ENCODE measurements at regions not wholly inside any gene's neighbourhood (a gene's known extent, or its start where the extent isn't known, plus 50 kb on each side); places are given as distances from the start of the nearest gene placed in this dataset.

- no peak for DNase-seq (ENCODE audit: low spot score)
Measured at GRCh38 chr1:11373895-11374747, 101.1 kb downstream of the UBIAD1 start.

DNA sequence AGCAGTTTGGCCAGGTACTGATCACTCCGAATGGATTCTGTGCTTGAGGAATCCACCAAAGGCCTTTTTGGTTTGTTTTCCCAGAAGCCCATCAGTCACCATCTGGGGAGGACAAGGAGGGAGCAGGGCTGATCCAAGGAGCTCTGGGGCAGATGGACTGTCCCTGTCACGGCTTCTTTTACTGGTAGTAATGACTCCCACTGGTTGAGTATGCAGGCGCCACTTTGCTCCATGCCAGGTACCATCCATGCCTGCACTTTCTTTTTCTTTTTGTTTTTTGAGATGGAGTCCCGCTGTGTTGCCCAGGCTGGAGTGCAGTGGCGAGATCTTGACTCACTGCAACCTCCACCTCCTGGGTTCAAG lies 101.7 kb downstream of the UBIAD1 start:
- DNase-seq (ENCODE audit: low spot score), result no peak

- peak; percentile 91 for DNase-seq (ENCODE audit: low spot score)
Measured at GRCh38 chr1:11377001-11377583, 101.9 kb upstream of the DISP3 start.

DNA sequence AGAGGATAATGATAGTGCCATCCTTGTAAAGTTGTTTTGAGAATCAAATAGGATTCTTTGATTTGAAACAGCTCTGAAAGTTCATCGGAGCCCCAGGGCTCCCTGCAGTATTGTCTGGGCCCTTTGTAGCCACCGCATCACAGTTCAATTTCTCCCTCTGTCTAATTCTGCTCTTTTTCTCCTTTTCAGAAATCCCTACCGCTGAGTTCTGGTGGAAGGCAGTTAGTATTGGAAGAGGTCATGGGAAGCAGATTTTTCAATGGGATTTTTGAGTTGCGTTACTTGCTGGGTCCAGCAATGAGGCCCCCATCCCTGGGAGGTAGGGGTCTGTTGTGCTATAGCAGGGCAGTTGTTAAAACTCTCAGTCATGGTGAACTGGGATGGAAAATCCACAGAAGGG lies 101.0 kb upstream of the DISP3 start:
- no peak for DNase-seq (ENCODE audit: low spot score)

GRCh38 chr1:11379851-11380250 lies 99.1 kb upstream of the DISP3 start:
- no peak for DNase-seq (ENCODE audit: low spot score)

DNA sequence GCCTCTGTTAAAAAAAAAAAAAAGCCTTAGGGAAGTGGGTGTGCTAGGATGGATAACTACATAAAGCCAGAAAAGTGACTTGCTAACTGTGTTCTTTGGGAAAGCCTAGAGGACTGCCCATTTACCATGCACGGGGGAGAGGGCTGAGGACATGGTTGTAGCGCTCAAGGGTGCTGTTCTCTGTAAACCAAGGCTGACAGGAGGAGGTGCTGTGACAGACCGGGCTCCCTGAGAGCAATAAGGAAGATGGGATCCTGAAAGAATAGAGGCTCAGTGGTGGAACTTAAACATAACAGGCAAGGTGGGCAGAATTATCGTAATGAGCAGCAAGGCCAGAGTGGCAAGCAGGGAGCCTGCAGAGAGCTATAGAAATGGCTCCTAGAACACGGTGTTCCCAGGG lies 98.5 kb upstream of the DISP3 start:
- no peak for DNase-seq (ENCODE audit: low spot score)

DNA sequence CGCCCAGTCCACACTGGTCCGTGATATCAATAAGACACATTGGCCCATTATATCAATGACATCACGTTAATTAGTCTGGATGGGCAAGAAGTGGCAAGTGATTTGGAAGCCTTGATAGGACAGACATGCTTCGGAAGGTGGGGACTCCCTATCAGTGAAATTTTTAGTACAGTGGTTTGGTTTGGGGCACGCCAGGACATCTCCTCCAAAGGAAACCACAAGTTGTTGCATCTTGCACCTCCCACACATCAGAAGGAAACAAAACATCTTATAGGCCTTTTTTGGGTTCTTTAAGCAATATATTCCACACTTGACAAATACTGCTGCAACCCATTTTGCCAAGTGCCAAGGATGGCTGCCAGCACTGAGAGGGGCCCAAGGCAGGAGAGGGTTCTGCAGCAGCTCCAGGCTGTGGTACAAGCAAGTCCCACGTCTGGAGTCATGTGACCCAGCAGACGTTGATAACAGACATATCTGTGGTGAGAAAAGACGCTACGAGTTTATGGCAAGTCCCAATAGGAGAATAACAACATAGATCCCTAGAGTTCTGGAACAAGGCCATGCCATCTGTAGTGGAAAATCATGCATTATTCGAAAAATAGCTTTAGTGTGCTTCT lies 95.3 kb upstream of the DISP3 start:
- peak; percentile 70 for DNase-seq (ENCODE audit: low spot score)

- no peak for DNase-seq (ENCODE audit: low spot score)
Measured at GRCh38 chr1:11384170-11384554, 94.8 kb upstream of the DISP3 start.

DNA sequence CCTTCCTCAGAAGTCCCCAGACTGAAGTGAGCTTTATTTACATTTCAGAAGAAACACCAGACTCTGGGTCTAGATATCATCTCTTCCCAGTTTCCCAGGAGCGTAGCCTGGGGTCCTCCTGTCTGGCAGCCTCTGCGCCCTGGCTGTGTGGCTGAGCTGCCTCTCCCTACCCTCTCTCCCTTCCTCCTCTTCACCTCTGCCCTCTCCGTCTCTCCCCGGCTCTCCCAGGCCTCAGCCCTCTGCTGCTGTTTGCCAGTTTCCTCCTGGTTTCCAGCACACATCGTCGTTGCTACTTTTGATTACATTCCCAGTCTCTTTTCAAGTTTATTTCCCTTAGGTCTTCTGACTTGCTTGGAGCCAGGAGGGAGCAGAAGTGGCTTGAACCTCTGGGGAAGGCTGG lies 91.1 kb upstream of the DISP3 start:
- DNase-seq (ENCODE audit: low spot score), result no peak

DNA sequence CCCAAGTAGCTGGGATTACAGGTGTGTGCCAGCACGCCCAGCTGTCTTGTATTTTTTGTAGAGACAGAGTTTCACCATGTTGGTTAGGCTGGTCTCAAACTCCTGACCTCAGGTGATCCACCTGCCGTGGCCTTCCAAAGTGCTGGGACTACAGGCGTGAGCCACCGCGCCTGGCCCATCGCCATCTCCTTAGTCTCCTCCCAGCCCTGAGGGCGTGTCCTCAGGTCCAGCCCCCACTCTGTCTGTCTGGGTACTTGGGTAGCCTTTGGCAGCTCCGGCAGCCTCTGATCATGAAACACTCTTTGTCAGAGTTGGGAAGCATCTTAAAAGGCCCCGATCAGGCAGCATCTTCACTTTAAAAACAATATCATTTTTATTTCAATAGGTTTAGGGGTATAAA lies 90.3 kb upstream of the DISP3 start:
- no peak for DNase-seq (ENCODE audit: low spot score)

- DNase-seq (ENCODE audit: low spot score), result no peak
Measured at GRCh38 chr1:11391327-11391726, 87.6 kb upstream of the DISP3 start.

GRCh38 chr1:11391886-11392285 lies 87.1 kb upstream of the DISP3 start:
- DNase-seq (ENCODE audit: low spot score), result peak; percentile 88

- no peak for DNase-seq (ENCODE audit: low spot score)
Measured at GRCh38 chr1:11394592-11395245, 84.2 kb upstream of the DISP3 start.

DNA sequence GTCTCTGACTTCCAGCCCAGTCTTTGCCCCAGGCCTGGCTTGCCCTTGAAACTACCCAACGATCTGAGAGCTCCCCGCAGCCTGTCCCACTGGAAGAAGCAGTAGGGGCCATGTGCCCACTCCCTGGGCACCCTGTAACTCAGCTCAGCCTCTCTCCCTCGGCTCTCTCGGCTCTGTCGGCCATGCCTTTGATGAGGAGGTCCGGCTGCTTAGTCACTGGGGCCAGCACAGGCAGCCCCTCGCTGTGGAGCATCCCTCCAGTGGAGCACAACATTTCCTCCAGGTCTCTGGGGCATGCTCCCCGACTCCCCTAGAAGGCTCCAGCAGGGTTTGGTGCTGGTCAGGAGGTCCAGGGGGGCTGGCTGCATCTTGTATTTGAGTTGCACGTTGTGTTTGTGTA lies 83.3 kb upstream of the DISP3 start:
- no peak for DNase-seq (ENCODE audit: low spot score)

GRCh38 chr1:11397151-11397901 lies 81.6 kb upstream of the DISP3 start:
- DNase-seq (ENCODE audit: low spot score), result peak; percentile 79

DNA sequence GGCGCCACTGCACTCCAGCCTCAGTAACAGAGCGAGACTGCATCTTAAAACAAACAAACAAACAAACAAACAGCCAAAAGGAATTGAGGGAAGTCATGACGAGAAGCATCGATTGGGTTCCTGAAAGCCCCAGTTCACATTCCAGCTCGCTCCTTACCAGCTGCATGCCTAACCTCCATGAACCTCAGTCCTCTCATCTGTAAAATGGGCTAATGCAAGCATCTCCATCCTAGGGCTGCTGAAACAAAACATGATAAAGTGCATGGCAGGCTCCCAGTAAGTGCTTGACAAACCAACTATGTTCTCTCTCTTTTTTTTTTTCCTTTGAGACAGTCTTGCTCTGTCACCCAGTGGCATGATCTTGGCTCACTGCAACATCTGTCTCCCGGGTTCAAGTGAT lies 79.7 kb upstream of the DISP3 start:
- DNase-seq (ENCODE audit: low spot score), result no peak

- no peak for DNase-seq (ENCODE audit: low spot score)
Measured at GRCh38 chr1:11400155-11400554, 78.8 kb upstream of the DISP3 start.

GRCh38 chr1:11400567-11400966 lies 78.4 kb upstream of the DISP3 start:
- no peak for DNase-seq (ENCODE audit: low spot score)

DNA sequence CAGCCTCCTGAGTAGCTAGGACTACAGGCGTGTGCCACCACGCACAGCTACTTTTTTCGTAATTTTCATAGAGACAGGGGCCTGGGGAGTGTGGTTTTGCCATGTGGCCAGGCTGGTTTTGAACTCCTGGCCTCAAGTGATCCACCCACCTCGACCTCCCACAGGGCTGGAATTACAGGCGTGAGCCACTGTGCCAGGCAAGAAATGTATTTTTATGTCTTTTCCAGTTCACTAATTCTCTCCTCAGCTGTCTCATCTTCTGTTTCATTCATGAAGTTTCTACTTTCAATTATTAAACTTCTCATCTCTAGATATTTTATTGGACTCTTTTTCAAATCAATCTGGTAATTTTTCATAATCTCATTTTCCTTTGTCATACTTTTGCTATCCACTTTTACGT lies 72.1 kb upstream of the DISP3 start:
- no peak for DNase-seq (ENCODE audit: low spot score)

GRCh38 chr1:11407301-11407994 lies 71.5 kb upstream of the DISP3 start:
- no peak for DNase-seq (ENCODE audit: low spot score)

GRCh38 chr1:11412141-11412540 lies 66.8 kb upstream of the DISP3 start:
- DNase-seq (ENCODE audit: low spot score), result peak; percentile 75

- DNase-seq (ENCODE audit: low spot score), result no peak
Measured at GRCh38 chr1:11413986-11414391, 65.0 kb upstream of the DISP3 start.

Measured in cerebellar cortex (tissue), 1 donor.